Activated CD4-positive, alpha-beta T cell treated with anti-CD3 and anti-CD28 coated beads, Interleukin-2, amount 10 ng/mL, durations not matched to agents 7 days and 5 days (primary cell): ENCODE measurements at regions not wholly inside any gene's neighbourhood (a gene's known extent, or its start where the extent isn't known, plus 50 kb on each side); places are given as distances from the start of the nearest gene placed in this dataset.

Experiments
- CTCF ChIA-PET: fragments of 350-600 bp; sonication (Branson Sonifier 250); formaldehyde crosslinking; loops from one replicate; lab custom pipeline; 2021; ENCODE audit warnings: antibody characterized with exemption; lab: Charles Lee
- POLR2A ChIA-PET: fragments of 350-600 bp; sonication (Branson Sonifier 250); formaldehyde crosslinking; loops from one replicate; lab custom pipeline; 2021; ENCODE audit warnings: antibody characterized with exemption; lab: Charles Lee
- DNase-seq: peaks from one replicate; pipeline ENCODE4 v3.0.0-alpha.2; 2020
- H3K27ac Mint-ChIP-seq: one replicate; pipeline ENCODE4 v1.8.0; 2021; ENCODE audit warnings: mild to moderate bottlenecking, moderate library complexity, mixed read lengths
- H3K27me3 Mint-ChIP-seq: one replicate; pipeline ENCODE4 v1.8.0; 2021; ENCODE audit warnings: mixed read lengths
- H3K36me3 Mint-ChIP-seq: one replicate; pipeline ENCODE4 v1.8.0; 2021; ENCODE audit warnings: low read depth, mixed read lengths
- H3K4me1 Mint-ChIP-seq: one replicate; pipeline ENCODE4 v1.8.0; 2021; ENCODE audit warnings: mixed read lengths
- H3K4me3 Mint-ChIP-seq: one replicate; pipeline ENCODE4 v1.8.0; 2021; ENCODE audit warnings: mild to moderate bottlenecking, moderate library complexity, mixed read lengths
- H3K9me3 Mint-ChIP-seq: one replicate; pipeline ENCODE4 v1.8.0; 2021; ENCODE audit warnings: mixed read lengths

DNA sequence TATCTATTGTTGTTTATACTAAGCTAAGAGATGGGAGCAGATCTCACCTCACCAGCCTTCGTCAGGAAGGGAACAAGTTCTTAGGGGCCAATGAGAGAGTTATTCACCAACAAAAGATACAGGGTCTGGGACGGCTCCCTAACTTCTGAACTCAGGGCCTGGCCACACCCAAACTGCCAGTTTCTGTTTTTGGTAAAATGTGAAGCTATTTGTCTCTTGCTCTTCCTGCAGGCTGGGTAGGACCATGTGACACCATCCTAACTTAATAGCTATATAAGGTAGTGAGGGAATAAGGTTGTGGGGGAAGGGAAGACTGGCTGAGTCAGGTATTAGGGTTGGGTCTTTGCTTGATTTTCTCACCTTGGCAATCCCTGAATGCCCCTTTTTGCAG is 480.5 kb downstream of the KDM4C start:
- ChIA-PET POLR2A (no interaction called here), CTCF (interaction anchor here (0.5 to 0.9 kb wide), 2 partner anchors 179 to 411 kb away, joined by 3 read pairs; no protein-coding TSS in a partner anchor)
- Mint-ChIP-seq H3K9me3 (peaks cover 3% of the 10 kb centered on the region), H3K36me3 (no peaks in the 10 kb centered on the region), H3K4me3 (no peak overlapping the region), H3K27ac (no peak overlapping the region), H3K4me1 (peaks cover 15% of the 10 kb centered on the region), H3K27me3 (peaks cover 1% of the 10 kb centered on the region)
- no peak for DNase-seq

DNA sequence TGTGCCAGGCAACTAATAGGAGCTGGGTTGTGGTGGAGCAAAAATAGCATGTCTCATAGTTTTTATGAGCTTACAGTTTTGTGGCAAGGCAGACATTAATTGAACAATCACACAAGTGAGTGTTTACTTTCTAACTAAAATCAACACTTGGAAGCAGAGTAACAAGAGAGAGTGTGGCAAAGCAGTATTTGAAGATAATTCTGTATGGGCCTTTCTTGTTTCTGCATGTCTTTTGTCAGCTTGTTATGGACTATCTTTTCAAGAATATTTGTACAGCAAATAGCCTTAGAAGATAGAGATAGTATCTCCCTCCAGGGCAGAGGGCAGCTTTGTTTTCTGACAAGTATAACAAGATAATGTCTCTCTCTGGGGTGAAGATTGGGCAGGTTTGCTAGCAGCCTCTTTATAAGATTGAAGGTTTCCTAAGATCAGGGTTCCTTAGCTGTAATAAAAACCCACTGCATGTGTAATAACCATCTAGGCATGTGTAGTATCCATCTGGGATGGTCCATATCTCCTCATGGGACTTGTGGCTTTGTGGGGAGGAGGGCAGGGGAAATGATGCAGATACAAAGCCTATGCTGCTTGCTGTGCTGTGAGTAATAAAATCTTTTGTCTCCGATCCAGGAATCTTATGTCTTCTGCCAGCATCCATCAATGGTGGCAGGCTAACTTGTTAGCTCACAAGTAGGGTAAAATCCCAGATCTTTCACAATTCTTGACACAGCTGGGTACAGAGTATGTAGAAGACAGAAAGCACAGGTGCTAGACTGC is 479.9 kb downstream of the KDM4C start:
- POLR2A ChIA-PET, result no interaction called here

DNA sequence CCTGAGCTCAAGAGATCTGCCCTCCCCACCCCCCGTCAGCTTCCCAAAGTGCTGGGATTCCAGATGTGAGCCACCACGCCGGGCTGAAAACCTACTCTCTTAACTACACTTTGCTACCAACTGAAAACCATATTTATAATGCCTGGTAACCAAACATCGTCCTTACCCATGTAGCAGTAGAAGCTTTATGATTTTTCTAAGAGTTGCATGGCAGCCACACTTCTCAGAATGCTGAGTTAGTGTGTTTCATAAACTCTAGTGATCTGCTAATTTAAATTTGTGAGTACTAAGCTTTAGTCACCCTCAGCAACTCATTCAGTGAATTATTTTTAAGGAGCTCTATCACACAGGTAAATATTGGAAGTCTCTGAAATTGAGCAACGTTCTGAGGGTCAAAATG is 478.4 kb downstream of the KDM4C start:
- Mint-ChIP-seq H3K27me3 (peaks cover 8% of the 10 kb centered on the region), H3K9me3 (peaks cover 3% of the 10 kb centered on the region), H3K36me3 (no peaks in the 10 kb centered on the region), H3K4me3 (no peak overlapping the region), H3K4me1 (peaks cover 15% of the 10 kb centered on the region), H3K27ac (no peak overlapping the region)
- ChIA-PET CTCF (no interaction called here), POLR2A (no interaction called here)
- DNase-seq, result no peak

More for the DNA sequence above, 479.9 kb downstream of the KDM4C start:
- Mint-ChIP-seq H3K27me3 (peaks cover 5% of the 10 kb centered on the region), H3K9me3 (peaks cover 3% of the 10 kb centered on the region), H3K4me3 (no peak overlapping the region), H3K36me3 (no peaks in the 10 kb centered on the region), H3K27ac (no peak overlapping the region), H3K4me1 (peaks cover 15% of the 10 kb centered on the region)
- no peak for DNase-seq
- CTCF ChIA-PET, result interaction anchor here (0.5 to 0.9 kb wide), 2 partner anchors 179 to 410 kb away, joined by 3 read pairs; no protein-coding TSS in a partner anchor

DNA sequence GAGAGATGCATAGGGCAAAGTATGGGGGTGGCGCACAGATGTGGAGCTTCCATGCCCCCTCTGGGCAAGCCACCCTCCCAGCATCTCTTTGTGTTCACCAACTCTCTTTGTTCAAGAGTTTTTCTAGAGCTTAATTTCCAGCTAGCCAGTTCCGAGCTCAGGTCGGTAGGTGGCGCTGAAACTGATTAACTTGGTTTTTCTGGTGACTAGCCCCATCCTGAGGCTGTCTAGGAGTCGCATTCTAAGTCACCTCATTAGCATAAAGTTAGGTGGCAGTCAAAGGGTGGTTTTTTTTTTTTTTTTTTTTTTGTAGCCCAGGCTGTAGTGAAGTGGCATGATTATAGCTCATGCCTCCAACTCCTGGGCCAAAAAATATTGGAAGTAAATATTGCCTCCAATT is 476.4 kb downstream of the KDM4C start:
- peaks cover 15% of the 10 kb centered on the region for H3K4me1 Mint-ChIP-seq
- CTCF ChIA-PET, result interaction anchor here (0.6 to 1.3 kb wide), 4 partner anchors 19 to 312 kb away, joined by 3 to 7 read pairs (median 4); no protein-coding TSS in a partner anchor

DNA sequence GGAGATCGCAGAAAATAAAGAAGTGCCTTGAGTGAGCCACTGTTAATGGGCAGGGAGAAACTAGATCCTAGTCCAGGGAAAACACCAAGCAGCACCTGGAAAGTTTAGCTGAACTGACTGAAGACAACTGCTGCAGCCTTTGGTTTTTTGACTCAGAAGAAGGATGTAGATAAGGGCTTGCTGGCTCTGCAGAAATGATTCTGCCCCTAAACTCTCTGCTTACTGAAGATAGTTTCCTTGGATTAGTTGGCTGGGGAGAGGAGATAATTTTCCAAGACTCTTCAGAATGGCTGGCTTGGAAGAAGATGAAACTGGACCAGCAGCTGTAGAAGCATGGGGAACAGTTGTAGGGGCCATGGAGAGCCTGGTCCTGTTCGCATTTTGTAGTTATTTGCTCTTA is 471.8 kb downstream of the KDM4C start:
- H3K27me3 Mint-ChIP-seq, result peaks cover 27% of the 10 kb centered on the region
- ChIA-PET POLR2A (no interaction called here), CTCF (interaction anchor here (0.7 kb wide), 1 partner anchor 36 kb away, joined by 3 read pairs; no protein-coding TSS in a partner anchor)
- H3K4me3 Mint-ChIP-seq, result no peak overlapping the region
- H3K27ac Mint-ChIP-seq, result no peak overlapping the region
- no peak for DNase-seq
- peaks cover 18% of the 10 kb centered on the region for H3K4me1 Mint-ChIP-seq
- no peaks in the 10 kb centered on the region for H3K36me3 Mint-ChIP-seq
- H3K9me3 Mint-ChIP-seq, result peaks cover 2% of the 10 kb centered on the region

More for the DNA sequence above, 476.4 kb downstream of the KDM4C start:
- Mint-ChIP-seq H3K4me3 (no peak overlapping the region), H3K9me3 (no peaks in the 10 kb centered on the region), H3K27ac (no peak overlapping the region), H3K27me3 (peaks cover 21% of the 10 kb centered on the region), H3K36me3 (no peaks in the 10 kb centered on the region)
- POLR2A ChIA-PET, result no interaction called here
- DNase-seq, result peak; percentile 35

DNA sequence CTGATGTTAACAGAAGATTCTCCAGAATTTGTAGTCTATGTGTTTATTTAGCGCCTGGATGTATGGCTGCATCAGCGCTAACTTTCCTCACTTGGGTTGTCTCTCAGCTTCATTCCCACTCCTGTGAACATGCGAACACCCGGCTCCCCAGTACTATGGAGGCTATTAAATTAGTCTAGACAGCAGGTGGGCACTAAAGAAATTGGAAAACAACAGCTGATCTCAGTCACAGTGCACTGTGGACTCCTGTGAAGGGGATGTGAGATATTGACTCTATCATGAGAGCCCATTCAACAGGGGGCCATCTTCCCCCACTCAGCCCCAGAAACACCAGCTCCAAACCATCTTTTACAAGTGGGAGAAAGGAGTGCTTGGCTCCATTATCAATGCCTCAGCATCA is 471.0 kb downstream of the KDM4C start:
- Mint-ChIP-seq H3K27ac (no peak overlapping the region), H3K36me3 (no peaks in the 10 kb centered on the region), H3K9me3 (peaks cover 2% of the 10 kb centered on the region), H3K4me1 (peaks cover 18% of the 10 kb centered on the region), H3K27me3 (peaks cover 30% of the 10 kb centered on the region), H3K4me3 (no peak overlapping the region)
- no peak for DNase-seq
- ChIA-PET CTCF (no interaction called here), POLR2A (no interaction called here)

DNA sequence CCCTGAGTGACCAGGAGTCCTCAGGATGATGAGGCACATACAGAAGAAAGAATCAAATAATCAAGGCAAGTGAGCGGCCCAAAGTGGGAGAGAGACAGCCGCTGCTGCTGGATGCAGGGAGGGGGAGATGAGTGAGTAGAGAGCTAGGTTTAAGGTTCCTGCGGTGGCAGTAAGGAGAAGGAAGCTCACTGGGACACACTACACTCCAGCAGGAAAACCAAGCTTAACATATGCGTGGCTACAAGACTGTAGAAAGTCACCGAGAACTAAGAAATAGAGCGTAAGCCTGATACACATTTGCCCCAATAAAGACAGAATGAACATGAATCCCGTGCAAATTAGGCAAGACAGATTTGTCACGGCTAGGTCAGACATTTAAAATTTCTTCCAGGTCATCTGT is 470.2 kb downstream of the KDM4C start:
- Mint-ChIP-seq H3K9me3 (peaks cover 2% of the 10 kb centered on the region), H3K27me3 (peaks cover 31% of the 10 kb centered on the region), H3K27ac (no peak overlapping the region), H3K36me3 (no peaks in the 10 kb centered on the region), H3K4me3 (no peak overlapping the region), H3K4me1 (peaks cover 18% of the 10 kb centered on the region)
- ChIA-PET CTCF (interaction anchor here (1.7 kb wide), 1 partner anchor 11 kb away, joined by 5 read pairs; no protein-coding TSS in a partner anchor), POLR2A (no interaction called here)
- no peak for DNase-seq

DNA sequence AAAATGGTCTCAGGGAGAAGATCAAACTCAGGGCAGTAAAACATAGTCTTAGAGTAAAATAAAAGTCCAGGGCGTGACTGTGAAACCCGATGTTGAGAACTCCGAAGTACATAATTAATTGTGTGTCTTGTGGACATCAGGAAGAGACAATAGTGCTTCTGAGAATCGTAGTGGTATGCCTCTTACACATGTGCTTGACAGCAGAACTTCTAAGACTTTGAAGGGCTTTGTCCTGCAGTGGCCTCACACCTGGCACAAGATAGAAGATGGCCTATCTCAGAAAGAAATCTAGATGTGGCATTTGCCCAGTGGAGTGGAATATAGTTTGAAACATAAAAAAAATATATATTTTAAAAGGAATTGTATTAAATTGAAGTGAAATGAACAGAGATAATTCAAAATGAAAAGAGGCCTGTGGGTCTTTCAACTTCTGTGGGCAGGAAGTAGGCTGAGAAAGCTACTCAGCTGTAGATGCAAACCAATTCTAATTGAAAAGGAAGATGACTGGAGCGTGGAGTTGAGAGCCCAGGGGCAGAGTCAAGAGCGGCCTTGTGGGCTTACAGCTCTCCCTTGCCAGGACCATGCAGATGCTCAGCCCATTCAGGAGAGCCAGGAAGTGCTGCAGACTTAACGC is 468.4 kb downstream of the KDM4C start:
- DNase-seq, result no peak
- Mint-ChIP-seq H3K27ac (no peak overlapping the region), H3K9me3 (peaks cover 6% of the 10 kb centered on the region), H3K27me3 (peaks cover 41% of the 10 kb centered on the region), H3K4me3 (no peak overlapping the region), H3K4me1 (peaks cover 18% of the 10 kb centered on the region), H3K36me3 (no peaks in the 10 kb centered on the region)
- ChIA-PET CTCF (no interaction called here), POLR2A (no interaction called here)
